ENCODE measurements at regions not wholly inside any gene's neighbourhood (a gene's known extent, or its start where the extent isn't known, plus 50 kb on each side); places are given as distances from the start of the nearest gene placed in this dataset.

DNA sequence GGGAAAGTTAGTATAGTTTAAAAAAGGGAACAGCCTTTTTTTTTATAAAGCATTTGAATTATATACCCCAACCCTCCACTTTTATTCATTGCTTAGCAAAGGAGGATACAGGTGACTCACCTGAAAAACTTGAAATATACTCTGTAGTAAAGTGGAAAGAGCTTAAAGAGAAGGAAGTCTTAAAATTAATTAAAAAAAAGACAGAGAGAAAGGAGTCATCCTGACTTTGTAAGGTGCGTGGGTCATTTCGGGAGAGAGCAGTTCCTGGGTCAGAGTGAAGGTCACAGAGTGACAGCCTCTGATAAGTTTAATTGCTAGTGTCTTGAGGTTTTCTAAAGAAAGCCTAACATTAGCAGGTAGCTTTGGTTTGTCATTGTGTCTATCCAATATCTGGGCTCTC is 310.3 kb downstream of the KLF5 start:
- no peak for DNase-seq

DNA sequence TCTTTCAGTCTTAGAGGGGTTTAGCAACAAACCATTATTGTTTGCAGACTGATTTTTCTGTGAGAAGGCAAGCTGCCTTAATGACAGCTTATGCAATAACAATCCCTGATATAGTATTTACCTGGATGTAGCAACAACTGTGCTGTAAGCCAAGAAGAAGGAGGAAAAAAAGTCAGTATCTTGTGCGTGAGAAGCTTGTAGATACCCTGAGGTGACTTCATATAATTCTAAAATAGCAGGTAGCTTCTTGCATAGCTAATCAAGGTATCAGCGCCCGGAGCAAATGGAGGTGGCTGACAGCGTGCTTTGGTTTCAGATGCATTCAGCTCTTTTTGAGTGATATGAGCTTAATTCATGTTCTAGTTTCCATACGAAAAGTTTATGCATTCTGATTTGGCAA is 309.8 kb downstream of the KLF5 start:
- no peak for DNase-seq

DNA sequence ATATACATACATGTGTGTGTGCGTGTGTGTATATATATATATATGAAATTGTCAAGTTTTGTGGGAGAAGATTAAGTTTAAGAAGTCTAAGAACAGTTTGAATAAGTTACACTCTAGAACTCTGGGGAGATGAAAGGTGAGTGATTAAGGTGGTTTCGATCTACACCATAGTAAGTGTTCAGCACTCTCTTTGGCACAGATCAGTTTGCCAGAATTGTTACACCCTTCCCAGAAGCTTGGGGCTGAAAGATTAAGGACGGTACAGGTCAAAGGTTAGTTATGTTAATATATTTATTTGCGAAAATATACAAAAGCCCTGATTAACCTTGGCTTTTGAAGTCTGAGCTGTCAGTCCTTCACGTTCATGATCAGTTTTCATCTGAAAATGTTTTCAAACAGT is 309.1 kb downstream of the KLF5 start:
- DNase-seq: no peak

DNA sequence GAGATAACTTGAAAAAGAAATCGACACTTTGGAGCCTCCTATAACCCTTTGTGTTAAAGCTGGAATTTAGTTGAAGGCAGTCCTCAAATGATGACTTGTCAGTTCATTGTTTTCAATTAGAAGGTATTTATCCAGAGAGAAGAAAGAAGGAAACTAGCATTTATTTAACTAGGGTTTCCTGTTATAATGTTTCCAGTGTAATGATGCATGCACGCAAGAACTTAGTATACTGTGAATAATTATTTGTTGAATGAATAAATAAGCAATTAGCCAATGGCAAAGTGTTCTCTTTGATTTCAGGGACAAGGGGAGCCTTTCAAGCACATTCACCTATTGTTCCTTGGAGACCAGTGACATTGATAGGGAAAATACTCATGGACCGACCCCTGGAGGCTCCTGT is 307.4 kb downstream of the KLF5 start:
- no peak for DNase-seq

DNA sequence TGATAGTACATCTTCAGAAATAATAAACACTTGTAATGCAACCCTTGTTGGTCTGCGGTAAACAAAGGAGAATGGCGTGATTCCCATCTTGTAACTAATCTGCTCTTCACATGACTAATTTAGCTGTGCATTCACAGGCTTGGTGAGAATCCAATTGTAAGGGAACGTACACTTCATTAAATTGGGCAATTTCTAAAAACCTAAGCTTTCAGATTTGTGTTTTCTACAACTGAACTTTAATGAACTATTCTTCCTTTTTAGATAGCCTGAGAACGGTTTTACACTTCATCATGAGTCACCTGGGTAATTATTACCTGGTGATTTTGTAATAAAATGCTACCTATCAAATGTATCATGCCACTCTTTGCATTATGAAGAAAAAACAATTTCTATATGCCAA is 306.9 kb downstream of the KLF5 start:
- DNase-seq: no peak

DNA sequence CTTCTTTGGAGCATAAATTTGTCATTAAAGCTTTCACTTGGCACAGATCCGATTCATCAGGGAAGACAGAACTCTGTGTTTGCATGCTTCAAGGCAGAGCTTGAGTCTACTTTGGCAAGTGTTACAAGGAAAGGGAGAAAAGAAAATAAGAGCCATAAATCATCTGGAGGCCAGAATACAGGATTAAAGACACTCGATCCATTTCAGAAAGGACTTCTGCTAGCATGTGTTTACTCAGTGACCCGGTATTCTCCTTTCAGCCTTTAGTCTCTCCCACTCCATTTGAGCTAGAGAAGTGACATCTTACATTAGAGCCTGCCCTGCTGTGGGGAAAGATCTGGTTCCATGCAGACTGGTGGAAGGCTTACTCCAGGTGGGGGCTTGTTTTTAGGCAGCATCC is 306.4 kb downstream of the KLF5 start:
- peak; percentile 14 for DNase-seq

DNA sequence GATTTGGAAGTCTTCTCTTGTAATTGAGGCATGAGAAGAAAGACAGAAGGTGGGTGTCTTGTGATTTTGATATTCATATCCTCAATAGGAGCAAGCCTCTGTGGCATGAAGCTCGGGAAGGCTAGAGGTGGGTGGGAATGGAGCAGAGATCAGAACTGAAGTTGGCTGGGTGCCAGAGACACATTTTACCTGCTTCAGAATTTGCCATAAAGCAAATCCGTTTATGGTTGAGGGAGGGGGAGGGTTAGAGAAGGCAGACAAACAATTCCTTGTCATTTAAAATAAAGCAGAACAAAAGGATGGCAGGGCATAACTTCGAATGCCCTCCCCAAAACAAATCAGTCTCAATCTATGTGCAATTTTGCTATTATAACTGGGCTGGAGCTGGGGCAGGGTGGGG is 305.9 kb downstream of the KLF5 start:
- no peak for DNase-seq

DNA sequence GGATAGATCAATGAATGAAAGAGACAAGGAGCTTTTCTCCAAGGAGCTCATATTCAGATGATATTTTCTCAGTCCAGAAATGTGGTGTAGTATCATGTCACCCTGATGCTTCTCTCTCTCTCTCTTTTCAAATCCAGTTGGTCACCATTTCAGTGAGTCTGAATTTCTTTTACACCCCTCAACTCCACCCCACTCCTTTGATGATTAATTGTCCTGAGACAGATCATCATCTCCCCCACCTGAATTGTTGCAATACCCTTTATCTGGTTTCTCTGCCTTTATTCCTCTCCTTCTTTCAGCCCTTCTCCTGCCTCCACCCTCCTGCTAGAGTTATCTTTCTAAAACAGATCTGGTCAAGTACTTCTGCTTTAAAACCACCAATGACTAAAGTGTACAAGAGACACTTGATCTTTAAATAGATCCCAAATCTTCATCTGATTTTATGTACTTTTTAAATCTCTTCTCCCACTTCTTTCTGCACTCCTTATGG is 299.8 kb downstream of the KLF5 start:
- no peak for DNase-seq

DNA sequence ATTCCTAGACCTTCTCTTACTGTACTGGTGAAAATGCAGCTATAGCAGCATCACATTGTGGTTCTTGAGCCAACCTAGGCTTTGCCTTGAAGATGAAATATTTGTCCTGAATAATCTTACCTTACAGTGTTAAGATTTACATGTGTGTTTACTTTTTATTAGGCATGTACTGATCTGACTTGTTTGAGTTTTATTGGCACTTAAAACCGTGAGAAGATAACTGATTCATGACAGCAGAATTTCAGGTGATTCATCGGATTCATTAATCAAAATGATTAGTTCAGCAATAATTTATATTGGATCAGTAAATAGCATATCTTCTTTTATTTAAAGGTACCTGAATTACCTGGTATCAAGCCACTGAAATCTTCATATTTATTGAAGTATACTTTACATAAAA is 296.3 kb downstream of the KLF5 start:
- DNase-seq: no peak

DNA sequence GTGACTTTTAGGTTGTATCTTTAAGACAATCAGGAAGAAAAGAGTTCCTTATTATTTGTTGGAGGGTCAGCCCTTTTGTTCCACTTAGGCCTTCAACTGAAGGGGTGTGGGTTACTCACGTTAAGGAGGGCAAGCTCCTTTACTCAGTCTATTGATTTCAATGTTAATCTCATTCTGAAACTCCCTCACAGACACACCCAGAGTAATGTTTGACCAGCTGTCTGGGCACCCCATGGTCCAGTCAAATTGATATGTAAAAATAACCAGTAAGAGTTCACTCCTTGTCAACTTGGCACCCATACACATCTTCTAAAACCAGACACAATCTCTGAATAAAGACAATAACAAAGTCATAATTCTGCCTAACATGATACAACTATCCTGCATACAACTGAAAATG is 292.9 kb downstream of the KLF5 start:
- no peak for DNase-seq

DNA sequence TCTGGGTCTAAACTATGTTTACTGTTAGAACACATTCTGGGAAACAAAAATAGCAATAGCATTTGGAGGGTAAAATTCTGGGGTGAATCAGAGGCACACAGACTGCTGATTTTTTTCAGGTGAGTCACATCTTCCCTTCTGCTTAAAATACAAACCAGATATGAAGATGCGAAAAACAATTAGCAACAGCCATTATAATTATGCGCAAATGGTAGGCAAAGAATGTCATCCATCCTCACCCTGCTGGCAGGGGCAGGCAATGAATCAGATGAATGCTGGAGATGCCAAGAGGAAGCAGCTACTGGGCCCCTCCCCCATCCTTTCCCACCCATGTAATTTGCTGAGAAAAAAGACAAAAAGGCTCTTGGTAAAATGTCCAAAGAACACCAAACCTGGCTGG is 282.9 kb downstream of the KLF5 start:
- no peak for DNase-seq

DNA sequence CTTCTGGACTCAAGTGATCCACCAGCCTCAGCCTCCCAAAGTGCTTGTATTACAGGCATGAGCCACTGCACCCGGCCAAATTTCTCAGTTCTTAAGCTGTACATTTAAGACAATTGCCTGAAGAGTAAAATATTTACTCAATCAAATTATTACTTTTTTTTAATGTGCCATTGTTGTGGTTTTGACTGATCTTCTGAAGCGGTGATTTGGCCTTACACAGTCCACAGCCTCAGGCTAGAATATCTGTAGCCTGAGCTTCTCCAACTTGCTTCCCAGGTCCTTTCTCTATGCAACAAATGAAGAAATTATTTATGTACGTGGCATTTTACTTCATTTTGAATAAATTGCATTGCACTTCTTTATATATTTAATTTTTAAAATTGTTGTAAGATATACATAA is 281.3 kb downstream of the KLF5 start:
- DNase-seq: no peak

DNA sequence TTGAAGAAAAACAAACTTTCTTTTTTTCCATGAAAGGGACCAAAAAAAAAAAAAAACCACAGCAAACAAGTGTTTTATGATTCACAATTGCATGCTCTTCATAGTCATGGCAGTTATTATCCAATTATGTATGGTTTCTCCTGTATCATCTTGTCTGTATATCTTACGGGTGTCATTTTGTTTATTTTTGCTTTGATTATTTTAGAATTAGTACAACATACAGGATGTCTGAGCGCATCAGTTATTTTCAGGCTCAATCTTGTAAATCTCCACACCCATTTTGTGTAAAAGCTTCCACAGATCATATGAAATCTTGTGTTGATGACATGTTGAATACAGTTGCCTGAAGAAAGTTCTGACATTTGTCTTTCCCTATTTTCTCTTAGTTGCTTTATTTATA is 280.3 kb downstream of the KLF5 start:
- no peak for DNase-seq

DNA sequence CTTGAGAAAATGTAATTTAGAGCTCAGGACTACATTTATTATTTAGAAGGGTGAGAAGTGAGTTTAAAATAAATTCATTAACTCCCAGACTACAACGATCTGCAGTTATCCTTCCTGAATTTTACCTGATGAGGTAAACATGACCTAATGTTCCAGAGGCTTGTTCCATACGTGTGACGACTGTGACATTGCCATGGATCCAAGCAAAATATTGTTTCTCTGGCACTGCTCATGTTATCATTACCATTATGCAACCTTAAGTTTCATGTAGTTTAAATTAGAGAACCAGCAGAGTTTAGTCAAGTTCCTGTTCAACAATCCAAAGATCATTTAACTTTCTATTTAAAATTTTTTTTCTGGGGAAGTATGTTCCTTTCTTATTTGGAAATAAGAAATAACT is 279.6 kb downstream of the KLF5 start:
- DNase-seq: no peak

DNA sequence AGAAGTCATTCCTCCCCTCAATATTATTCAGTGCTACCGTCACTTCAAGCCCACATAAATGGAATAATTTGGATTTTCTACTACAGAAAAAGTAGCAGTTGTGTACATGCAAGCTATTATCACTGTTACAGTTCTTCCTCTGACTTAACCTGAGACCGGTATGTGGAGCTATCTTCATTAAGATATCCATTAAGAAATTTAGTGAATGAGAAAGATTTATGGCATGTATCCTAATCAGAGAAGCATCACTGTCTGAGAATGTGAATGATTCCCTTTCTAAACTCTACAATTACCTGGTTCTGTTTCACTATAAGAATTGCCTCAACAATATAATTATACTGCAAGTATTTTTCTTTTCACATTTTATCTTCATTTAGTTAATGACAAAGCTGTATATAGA is 278.7 kb downstream of the KLF5 start:
- DNase-seq: no peak

DNA sequence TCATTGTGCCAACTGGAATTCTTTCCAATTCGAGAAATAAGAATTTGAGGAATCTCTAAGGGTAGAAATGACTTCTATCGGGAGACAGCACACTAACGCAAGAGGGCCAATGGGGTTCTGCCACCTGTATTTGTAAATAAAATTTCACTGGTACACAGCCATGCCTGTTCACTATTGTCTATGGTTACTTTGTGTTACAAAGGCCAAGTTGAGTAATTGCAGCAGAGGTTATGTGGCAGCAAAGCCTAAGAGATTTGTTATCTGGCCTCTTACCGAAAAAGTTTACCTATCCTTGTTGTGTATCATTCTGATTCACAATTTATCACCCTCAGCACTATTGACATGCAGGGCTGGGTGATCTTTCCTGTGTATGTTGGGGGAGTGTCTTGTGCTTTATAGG is 278.0 kb downstream of the KLF5 start:
- DNase-seq: no peak

DNA sequence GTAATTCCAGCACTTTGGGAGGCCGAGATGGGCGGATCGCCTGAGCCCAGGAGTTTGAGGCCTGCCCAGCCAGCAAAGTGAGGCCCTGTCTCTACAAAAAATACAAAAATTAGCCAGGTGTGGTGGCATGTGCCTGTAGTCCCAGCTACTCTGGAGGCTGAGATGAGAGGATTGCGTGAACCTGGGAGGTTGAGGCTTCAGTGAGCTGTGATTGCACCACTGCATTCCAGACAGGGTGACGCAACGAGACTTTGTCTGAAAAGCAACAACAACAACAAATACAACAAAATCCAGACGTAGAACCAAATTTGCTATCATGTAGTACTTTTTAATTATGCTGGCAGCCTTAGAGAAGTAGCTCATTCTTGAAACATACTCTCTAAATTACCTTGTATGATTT is 277.1 kb downstream of the KLF5 start:
- DNase-seq: no peak

DNA sequence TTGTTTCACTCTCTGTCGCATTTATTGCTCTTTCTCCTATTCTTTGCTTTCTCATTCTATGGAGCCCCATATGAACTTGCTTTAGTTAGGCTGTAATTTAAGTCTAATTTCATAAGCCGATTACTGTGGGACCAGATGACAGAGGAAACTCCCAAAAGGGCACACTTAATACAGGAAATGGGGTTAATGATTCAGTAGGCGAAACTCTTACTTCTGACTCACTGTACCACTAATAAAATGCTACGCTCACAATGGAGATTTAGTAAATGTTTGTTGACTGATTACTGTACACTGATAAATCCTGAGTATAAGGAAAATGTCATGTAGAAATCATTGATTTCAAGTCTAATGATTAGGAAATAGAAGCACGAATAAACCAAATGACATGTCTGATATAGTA is 276.4 kb downstream of the KLF5 start:
- no peak for DNase-seq

DNA sequence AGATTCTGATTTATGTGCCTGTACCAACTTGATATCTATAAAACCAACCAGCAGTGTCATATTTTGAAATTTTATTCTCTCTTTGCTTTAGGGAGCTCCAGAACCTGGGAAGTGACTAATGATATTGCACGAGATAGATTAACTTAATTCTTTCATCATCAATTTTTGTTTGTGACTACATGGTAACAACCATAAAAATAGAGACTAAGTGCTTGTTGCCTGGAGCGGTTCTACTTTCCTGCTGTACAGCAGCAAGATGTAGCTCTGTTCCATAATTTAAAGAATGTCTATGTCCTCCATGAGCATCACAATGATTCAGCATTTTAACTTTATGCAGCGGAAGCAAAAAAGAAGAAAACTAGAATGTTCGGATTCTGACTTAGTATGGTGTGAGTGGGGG is 275.6 kb downstream of the KLF5 start:
- DNase-seq: no peak

DNA sequence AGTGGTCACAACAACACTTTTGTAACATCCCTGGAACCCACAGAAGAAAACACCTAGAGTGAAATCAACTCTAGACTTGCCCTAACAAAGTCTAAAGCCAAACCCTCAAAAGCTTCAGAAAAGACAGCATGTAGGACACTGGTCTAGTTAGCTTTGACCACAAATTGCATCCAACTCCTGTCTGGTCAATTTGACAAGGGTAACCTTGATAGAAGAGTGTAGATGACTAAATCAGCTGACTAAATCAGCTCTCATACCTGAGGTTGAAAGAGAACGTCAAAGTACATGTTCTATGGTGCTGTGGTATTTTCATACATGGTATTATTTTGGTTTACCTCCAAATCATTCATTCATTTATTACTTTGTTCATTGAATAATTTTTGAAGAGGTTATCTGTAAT is 272.8 kb downstream of the KLF5 start:
- DNase-seq: no peak

DNA sequence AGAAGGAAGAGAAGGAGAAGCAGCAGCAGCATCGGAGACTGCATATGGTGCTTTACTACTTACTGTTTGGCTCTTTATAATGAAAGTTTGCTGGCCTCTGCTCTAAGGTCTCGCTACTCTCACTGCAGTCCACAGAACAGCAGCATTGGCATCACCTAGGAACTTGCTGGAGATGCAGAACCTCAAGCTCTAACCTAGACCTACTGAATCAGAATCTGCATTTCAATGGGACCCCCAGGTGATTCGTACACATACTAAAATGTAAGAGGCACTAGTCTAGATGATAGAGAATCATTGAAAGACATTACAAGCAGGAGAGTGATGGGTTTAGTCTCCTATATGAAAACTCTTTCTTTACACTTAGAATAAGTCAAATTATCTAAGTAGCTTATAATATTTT is 270.6 kb downstream of the KLF5 start:
- no peak for DNase-seq

DNA sequence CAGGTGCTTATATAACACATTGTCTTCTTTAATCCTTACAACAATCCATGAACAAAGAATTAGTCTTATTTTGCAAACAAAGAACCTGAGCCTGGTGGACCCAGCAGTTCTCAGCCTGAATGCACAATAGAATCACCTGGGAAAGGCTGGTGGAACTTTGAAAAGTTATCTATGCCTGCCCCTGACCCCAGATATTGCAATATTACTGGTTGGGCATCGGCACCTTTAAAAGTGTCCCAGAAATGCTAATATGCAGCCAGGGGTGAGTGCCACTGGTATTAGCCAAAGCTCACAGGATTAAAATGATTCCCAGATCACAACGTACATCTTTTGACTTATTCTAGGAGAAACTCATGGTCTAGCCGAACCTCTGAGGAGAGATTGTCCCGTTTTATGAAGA is 268.8 kb downstream of the KLF5 start:
- DNase-seq: no peak

DNA sequence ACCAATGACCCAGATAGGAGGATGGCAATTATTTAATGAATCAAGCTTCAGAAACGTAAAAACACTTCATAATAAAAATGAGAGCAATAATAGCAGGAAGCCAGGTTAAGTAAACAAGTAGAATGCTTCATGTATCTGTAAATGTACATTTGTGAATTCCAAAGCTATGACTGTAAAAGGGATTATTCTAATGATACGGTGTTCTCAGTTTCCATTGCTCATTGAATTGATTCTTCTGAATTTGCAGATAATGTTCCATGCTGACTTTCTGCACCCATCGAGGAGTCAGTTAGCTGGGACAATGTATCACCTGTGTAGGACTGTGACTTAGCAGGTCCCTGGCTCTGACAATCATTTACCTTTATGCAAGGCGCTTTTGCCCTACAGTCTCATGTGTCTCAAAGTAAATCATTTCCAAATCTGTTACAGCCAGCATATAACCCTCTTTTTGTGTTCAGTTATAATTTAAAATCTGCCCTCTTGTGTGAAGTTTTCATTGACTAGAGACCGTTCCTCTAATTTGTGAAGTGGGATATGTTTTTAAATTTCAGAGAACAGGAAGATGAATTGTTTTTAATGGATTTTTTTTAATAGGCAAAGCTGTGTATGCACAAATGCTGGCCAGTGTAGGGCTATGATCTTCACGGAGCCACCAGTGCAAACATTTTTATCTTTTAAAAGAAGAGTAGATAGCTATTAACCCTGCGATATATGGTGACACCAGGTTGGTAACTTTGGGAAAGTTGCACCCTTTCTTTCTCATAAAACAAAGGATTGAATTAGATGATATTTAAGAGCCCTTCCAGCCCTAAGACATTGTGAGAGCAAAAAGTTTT is 267.1 kb downstream of the KLF5 start:
- no peak for DNase-seq

DNA sequence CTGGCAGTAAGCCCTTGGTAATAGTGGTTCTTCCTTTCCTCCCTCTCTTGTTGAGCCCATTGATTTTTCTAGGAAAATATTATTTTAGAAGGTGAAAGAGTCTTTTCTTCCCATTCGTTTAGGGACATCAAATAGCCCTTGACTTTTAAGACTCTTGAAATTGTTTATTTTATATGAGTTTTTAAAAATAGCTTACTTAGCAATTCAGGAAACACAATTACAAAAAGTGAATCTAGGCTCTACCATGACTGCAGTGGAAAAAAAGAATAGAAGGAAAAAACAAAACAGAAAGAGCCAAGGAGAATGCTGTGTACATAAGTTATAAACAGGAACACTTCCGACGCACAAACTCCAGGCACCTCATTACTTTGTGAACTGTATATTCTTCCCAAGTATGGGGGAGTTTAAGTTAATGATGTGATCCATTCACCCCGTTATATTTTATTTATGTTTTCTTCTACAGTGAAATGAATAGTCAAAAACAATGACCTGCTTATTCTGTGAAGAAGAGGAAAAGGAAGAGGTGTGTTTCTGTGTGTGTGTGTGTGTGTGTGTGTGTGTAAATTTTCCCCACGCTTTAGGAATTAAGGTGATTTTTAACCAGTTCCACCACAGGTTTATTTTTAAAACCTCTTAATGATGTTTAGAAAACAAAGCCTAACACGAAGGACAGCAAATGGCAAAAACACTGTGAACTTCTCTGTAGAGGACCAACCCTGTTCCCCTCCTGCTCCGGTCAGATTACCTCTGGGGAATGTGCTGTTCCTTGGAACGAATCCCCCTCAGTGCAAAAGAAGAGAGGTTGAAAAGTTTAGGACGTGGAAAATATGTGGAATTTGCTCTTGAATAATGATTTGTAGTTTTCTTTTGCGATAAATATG is 266.3 kb downstream of the KLF5 start:
- no peak for DNase-seq

Data from NCI-H1092 (cell line).